ENCODE measurements at regions not wholly inside any gene's neighbourhood (a gene's known extent, or its start where the extent isn't known, plus 50 kb on each side); places are given as distances from the start of the nearest gene placed in this dataset.

DNA sequence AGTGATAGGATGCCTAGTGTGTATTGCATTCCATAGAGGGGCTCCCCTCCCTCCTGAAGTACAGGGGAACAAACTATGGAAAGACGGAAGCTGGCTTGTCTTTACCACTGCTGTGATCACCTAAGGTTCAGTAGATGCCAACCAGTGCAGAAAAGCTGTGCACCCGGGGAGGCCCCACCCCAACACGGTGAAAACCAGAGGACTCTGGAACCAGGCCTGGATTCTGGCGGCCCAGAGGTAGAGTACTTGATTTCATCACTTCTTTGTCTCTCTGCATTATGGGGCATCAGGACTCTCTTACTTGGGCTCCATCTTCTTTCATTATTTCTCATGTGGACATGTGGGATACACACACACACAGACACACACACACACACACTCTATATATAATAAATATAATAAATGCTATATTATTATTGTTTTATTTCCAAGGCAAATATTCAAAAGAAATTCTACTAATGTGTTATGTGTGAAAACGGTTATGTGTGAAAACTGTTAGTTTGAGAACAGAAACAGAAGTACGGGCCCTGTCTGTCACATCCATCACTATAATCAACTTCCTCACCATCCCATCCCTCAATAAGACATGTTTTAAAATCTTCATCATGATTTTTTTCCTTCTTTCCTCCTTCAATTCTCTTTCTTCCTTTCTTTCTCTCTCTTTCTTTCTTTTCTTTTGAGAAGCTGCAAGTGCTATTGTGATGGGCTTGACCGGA is 152.4 kb upstream of the CMC1 start:
- TF ChIP-seq, protein P1, sequence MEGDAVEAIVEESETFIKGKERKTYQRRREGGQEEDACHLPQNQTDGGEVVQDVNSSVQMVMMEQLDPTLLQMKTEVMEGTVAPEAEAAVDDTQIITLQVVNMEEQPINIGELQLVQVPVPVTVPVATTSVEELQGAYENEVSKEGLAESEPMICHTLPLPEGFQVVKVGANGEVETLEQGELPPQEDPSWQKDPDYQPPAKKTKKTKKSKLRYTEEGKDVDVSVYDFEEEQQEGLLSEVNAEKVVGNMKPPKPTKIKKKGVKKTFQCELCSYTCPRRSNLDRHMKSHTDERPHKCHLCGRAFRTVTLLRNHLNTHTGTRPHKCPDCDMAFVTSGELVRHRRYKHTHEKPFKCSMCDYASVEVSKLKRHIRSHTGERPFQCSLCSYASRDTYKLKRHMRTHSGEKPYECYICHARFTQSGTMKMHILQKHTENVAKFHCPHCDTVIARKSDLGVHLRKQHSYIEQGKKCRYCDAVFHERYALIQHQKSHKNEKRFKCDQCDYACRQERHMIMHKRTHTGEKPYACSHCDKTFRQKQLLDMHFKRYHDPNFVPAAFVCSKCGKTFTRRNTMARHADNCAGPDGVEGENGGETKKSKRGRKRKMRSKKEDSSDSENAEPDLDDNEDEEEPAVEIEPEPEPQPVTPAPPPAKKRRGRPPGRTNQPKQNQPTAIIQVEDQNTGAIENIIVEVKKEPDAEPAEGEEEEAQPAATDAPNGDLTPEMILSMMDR (IDR thresholded peaks at IDR 0.05), result no peak
- TF ChIP-seq POLR2A (IDR thresholded peaks at IDR 0.05) (no peak), POLR2AphosphoS5 (IDR thresholded peaks at IDR 0.05; ENCODE audit: insufficient read depth in 1 of 2, low read depth in 1 of 2) (no peak)
